ENCODE measurements at regions not wholly inside any gene's neighbourhood (a gene's known extent, or its start where the extent isn't known, plus 50 kb on each side); places are given as distances from the start of the nearest gene placed in this dataset.

GRCh38 chr19:31913103-31913661 is 432.2 kb upstream of the ZNF507 start (continued):
- TF ChIP-seq ATF3 (IDR thresholded peaks at IDR 0.05): no peak
- no peak for TF ChIP-seq ZBTB33 (IDR thresholded peaks at IDR 0.05)
- no peak for TF ChIP-seq FOXA2 (IDR thresholded peaks at IDR 0.05)

GRCh38 chr19:31930401-31930800 is 415.0 kb upstream of the ZNF507 start:
- H3K36me3 ChIP-seq (ENCODE audit: control insufficient read depth in 4 of 4, insufficient read depth in 3 of 4, low read depth in 1 of 4, low read length in 3 of 4): no peaks in the 10 kb centered on the region
- no peaks in the 10 kb centered on the region for H3K27me3 ChIP-seq (ENCODE audit: control insufficient read depth in 4 of 4, insufficient read depth in 4 of 4, low read length in 3 of 4)
- TF ChIP-seq MAX (IDR thresholded peaks at IDR 0.05) (no peak), HNF4G (IDR thresholded peaks at IDR 0.05) (no peak), TAF1 (conservative IDR thresholded peaks at IDR 0.05) (no peak)
- 79% methylated on average over 2 of the region's 2 CpGs for WGBS
- H3K9ac ChIP-seq (ENCODE audit: low read depth in 1 of 2, low read length in 2 of 2): no peak overlapping the region
- H3K4me1 ChIP-seq (ENCODE audit: control insufficient read depth in 4 of 4, insufficient read depth in 4 of 4, low read length in 3 of 4): no peaks in the 10 kb centered on the region
- H3K9me3 ChIP-seq (ENCODE audit: control insufficient read depth in 4 of 4, low read length in 3 of 4): no peaks in the 10 kb centered on the region
- no peak for DNase-seq (ENCODE audit: low spot score)
- no peak overlapping the region for H3K27ac ChIP-seq (ENCODE audit: low read depth in 1 of 2, low read length in 2 of 2)
- no peak overlapping the region for H3K4me3 ChIP-seq (ENCODE audit: low read depth in 1 of 3, low read length in 3 of 3)

GRCh38 chr19:31937983-31938382 is 407.4 kb upstream of the ZNF507 start:
- no peak for TF ChIP-seq FOXA2 (IDR thresholded peaks at IDR 0.05)
- no peak for TF ChIP-seq NR2F2 (IDR thresholded peaks at IDR 0.05)
- no peak for TF ChIP-seq JUND (IDR thresholded peaks at IDR 0.05)
- TF ChIP-seq ZBTB33 (IDR thresholded peaks at IDR 0.05): no peak
- TF ChIP-seq SP1 (IDR thresholded peaks at IDR 0.05): no peak
- no peak for TF ChIP-seq ATF3 (IDR thresholded peaks at IDR 0.05)
- no peak for TF ChIP-seq RXRA (IDR thresholded peaks at IDR 0.05)
- TF ChIP-seq REST (IDR thresholded peaks at IDR 0.05): no peak
- no peak for TF ChIP-seq HNF4A (conservative IDR thresholded peaks at IDR 0.05)
- TF ChIP-seq YY1 (IDR thresholded peaks at IDR 0.05): no peak
- no peak for TF ChIP-seq HNF4G (IDR thresholded peaks at IDR 0.05)
- WGBS: 76% methylated on average over 3 of the region's 3 CpGs
- H3K9me3 ChIP-seq (ENCODE audit: control insufficient read depth in 4 of 4, low read length in 3 of 4): peaks cover 0 to 2% (median 0%) of the 10 kb centered on the region in 4 donors
- no peak overlapping the region for H3K27ac ChIP-seq (ENCODE audit: low read depth in 1 of 2, low read length in 2 of 2)
- no peaks in the 10 kb centered on the region for H3K36me3 ChIP-seq (ENCODE audit: control insufficient read depth in 4 of 4, insufficient read depth in 3 of 4, low read depth in 1 of 4, low read length in 3 of 4)
- H3K9ac ChIP-seq (ENCODE audit: low read depth in 1 of 2, low read length in 2 of 2): no peak overlapping the region
- H3K4me1 ChIP-seq (ENCODE audit: control insufficient read depth in 4 of 4, insufficient read depth in 4 of 4, low read length in 3 of 4): no peaks in the 10 kb centered on the region
- H3K4me3 ChIP-seq (ENCODE audit: low read depth in 1 of 3, low read length in 3 of 3): no peak overlapping the region
- peaks cover 0 to 4% (median 0%) of the 10 kb centered on the region in 4 donors for H3K27me3 ChIP-seq (ENCODE audit: control insufficient read depth in 4 of 4, insufficient read depth in 4 of 4, low read length in 3 of 4)
- no peak for DNase-seq (ENCODE audit: low spot score)
